NCI-H524 (cell line): ENCODE measurements at regions not wholly inside any gene's neighbourhood (a gene's known extent, or its start where the extent isn't known, plus 50 kb on each side); places are given as distances from the start of the nearest gene placed in this dataset.
"Not testable (repeated sequence)": the region's sequence is repeated elsewhere in the genome, so short reads cannot be mapped to it uniquely, and the experiment has no call there.

Source experiments
- DNase-seq, 2 experiments: peaks; one replicate each; lab custom pipeline; 2025; lab: John Stamatoyannopoulos, UW

GRCh38 chr3:166324401-166324800, 487.2 kb upstream of the BCHE start:
- no peak for DNase-seq

GRCh38 chr3:166322391-166322790, 485.2 kb upstream of the BCHE start:
- DNase-seq: no peak

- DNase-seq: no peak
Measured at GRCh38 chr3:166307756-166308350, 470.6 kb upstream of the BCHE start.

DNA sequence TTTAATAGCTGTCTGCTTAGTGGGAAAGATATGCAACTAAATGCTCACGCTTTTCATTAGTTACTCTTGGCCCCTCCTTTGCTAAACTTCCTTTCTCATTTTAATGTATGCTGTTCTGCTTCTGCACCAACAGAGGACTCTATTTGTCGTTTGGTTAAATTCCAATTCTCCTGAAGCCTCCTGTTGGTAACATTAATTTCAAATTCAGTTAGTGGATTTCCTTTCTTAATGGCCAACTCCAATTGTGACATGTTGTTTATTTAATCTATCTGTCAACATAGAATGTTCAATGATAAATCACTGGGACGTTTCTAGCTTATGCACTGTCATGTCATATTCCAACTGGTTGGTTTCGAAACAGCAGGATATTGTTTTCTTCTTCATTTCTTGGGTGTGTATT, 467.4 kb upstream of the BCHE start:
- DNase-seq: no peak

GRCh38 chr3:166303681-166304080, 466.5 kb upstream of the BCHE start:
- no peak for DNase-seq

DNA sequence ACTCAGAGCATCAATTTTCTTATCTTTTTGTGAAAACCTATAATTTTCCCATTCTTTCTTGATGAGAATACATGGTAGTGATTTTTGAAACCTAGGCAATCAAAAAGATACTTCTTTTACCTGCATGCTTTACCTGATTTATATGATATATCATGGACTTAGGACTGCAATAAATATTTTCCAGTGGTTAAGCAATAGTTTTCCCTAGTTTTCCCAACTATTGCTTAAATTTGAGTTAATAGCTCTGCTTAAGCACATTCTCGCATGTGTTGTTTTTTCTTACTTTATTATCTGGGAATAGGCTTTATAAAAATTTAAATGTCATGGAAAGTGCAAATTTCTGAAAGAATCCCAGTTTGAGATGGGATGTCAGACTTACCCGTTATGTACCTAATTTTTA, 465.1 kb upstream of the BCHE start:
- DNase-seq: no peak

GRCh38 chr3:166296179-166296783, 459.1 kb upstream of the BCHE start:
- DNase-seq: no peak

DNA sequence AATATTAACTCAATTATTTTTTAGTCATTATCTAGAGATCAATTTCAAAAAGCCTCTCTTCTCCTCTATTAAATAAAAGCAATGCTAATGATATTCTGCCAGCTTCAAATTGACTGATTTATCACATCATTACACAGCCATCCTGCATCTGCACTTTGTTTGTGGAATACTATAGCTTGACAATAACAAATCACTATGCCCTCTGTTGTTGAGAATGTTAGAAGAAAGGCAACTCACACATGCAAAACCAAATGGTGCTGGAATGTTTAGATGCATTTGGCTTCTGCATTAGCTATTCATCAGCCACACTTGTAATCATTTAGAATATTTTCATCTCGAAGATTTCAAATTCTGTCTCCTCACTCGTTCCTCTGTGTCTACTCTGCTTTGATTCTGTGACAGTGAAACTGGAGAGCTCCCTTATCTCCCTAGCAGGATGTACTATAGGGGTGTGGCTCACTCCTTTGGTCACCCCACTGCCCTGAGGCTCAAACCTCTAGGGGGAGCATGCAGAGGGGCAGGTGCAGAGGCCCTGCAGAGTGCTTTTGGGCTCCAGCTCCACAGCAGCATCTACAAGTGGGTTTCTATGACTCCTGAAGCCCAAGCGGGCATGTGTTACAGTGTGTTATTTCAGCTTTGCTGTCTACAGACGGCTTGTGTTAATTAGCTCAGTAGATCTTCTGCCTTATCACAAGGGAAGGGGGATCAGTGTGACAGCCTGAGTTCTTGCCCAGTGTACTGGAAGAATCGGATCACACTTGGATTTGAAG, 454.1 kb upstream of the BCHE start:
- DNase-seq: no peak

GRCh38 chr3:166285001-166285400, 447.8 kb upstream of the BCHE start:
- no peak for DNase-seq

- no peak for DNase-seq
Measured at GRCh38 chr3:166283840-166284239, 446.6 kb upstream of the BCHE start.

GRCh38 chr3:166282931-166283330, 445.7 kb upstream of the BCHE start:
- no peak for DNase-seq

DNA sequence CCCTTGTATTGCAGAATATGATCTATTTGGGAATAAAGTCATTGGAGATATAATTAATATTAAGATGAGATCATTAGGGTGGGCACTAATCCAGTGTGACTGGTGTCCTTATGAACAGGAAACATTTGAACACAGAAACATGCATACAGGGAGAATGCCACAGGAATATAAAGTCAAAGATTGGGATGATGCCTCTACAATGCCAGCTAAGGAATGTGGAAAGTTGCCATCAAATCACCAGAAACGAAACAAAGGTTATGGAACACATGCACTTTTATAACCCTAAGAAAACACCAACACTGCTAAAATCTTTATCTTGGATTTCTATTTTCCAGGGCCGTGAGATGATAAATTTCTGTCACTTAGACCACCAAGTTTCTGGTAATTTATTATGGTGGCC, 442.4 kb upstream of the BCHE start:
- DNase-seq: no peak

GRCh38 chr3:166275024-166275390, 437.8 kb upstream of the BCHE start:
- no peak for DNase-seq

DNA sequence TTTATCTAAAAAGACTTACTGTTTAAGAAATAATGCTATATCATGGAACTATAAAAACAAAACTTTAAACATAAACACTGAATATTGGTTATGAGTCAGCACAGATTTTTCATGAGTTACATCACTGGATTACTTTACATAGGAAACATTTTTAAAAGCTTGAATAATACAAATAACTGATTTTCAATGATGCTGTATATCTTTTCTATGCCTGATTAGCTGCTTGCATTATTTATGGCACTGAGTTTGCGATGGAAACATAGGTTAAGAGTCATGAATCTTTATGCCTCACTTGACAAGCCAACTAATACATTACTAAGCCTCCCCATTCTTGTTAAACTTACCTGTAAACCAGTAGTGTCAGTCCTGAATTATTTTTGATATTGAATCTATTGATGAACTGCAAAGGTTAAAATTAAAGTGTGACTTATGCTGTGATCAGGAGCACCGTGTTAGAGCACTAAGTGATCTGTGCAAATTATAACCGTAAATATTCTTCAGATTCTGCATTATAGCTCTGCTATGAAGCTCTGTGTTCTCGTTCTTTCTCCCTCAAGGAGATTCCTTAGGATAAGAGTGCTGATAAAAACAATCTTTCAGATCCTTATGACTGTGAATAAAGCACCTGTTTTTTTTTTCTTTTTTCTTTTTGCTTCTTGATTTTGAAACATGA, 437.3 kb upstream of the BCHE start:
- no peak for DNase-seq

- no peak for DNase-seq
Measured at GRCh38 chr3:166270429-166270828, 433.2 kb upstream of the BCHE start.

DNA sequence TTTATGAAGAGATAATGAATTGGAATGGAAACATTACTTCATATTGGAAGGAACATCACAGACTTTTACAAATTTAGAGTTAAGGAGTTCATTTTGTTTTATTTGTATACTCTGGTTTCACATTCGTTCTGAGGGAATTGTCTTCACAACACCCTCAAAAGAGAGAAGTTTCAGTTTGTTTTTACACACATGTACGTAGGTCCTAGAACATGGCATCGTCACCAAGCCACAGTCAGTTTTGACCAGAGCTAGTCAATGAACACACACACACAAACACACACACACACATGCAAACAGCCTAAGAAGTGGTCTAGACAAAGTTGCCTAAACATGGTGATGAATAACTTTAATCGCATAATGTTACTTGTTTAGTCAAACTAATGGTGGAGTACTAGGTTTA, 427.9 kb upstream of the BCHE start:
- DNase-seq: no peak

DNA sequence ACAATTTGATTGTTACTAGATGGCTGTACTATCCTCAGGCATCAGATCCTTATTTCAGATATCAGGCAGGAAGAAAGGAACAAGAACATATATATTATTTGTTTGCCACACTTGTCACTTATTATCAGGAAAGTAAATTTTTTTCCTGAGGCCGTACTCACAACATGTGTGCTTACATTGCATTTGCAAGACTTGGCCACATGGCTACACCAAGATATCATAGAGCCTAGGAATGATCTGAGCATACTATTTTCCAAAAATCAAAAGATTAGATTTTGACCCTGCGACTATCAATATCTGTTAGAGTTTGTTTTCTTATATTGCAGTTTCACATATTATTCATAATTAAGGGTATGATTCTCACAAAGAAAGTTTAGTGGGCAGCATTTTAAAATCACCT, 426.2 kb upstream of the BCHE start:
- DNase-seq: no peak

DNA sequence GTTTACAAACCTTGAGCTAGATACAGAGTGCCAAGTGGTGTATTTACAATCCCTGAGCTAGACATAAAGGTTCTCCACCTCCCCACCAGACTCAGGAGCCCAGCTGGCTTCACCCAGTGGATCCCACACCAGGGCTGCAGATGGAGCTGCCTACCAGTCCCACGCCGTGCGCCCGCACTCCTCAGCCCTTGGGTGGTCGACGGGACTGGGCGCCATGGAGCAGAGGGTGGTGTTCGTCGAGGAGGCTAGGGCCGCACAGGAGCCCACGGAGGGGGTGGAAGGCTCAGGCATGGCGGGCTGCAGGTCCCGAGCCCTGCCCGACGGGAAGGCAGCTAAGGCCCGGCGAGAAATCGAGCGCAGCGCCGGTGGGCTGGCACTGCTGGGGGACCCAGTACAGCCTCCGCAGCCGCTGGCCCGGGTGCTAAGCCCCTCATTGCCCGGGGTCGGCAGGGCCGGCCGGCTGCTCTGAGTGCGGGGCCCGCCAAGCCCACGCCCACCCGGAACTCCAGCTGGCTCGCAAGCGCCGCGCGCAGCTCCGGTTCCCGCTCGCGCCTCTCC, 421.1 kb upstream of the BCHE start:
- not testable (repeated sequence) for DNase-seq

GRCh38 chr3:166257715-166258114, 420.5 kb upstream of the BCHE start:
- no peak for DNase-seq

GRCh38 chr3:166248784-166249183, 411.6 kb upstream of the BCHE start:
- DNase-seq: no peak

- peak; percentile 33 to 80 for DNase-seq
Measured at GRCh38 chr3:166243511-166243910, 406.3 kb upstream of the BCHE start.

GRCh38 chr3:166223120-166223519, 385.9 kb upstream of the BCHE start:
- DNase-seq: no peak

DNA sequence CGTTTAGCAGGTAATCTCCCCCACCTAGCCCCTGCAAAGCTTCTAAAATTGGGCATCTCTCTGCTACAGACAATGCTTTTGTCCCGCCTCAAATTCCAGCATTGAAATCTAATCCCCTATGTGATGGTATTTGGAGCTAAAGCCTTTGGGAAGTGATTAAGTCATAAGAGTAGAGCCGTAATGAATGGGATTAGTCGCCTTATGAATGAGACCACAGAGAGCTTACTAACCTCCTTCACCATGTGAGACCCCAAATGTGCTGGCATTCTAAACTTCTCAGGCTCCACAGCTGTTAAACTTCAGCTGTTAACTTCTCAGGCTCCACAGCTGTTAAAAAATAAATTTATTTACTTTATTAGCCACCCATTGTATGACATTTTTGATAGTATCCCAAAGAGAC, 374.2 kb upstream of the BCHE start:
- peak; percentile 25 to 78 for DNase-seq
